GM19239 (cell line): ENCODE measurements at regions not wholly inside any gene's neighbourhood (a gene's known extent, or its start where the extent isn't known, plus 50 kb on each side); places are given as distances from the start of the nearest gene placed in this dataset.
"Not testable (repeated sequence)": the region's sequence is repeated elsewhere in the genome, so short reads cannot be mapped to it uniquely, and the experiment has no call there.

ENCODE experiments used
- DNase-seq: peaks from one replicate; pipeline ENCODE4 v3.0.0; 2011; ENCODE audit warnings: low spot score; ENCODE audit not compliant: insufficient read length
- FAIRE-seq: peaks from 2 replicates; lab custom pipeline; 2011; peaks lifted over from hg19 to GRCh38; lab: Jason Lieb, UNC

DNA sequence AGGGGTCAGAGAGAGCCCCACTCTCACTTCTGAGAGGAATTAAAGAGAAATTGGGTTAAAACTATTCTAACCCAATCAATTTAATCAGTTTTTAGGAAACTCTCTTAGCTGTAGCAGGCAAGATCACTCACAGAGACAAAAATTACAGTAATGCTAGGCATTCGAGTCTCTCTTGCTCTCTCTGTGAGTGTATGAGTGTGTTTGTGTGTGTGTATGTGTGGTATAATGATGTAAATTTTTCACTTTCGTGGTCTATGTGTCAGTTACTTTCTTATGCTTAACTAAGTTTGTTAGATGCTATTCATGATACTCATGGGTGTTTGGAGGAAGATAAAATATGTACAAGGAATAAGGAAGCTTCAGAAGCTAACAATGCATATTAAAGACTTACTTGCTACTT lies 131.3 kb downstream of the FASLG start:
- DNase-seq (no peak), FAIRE-seq (no peak)

DNA sequence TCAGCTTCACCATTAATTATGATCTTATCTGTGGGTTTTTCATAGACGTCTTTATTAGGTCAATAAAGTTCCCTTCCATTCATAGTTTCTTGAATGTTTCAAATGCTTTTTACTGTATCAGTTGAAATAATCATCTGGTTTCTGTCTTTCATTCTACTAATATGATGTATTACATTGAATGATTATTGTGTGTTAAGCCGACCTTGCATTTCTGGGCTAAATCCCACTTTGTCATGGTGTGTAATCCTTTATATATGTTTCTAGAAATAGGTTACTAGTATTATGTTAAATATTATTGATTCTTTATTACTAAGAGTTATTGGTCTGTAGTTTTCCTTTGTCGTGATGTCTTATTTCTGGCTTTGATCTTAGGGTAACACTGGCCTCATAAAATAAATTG lies 134.9 kb downstream of the FASLG start:
- FAIRE-seq = no peak
- DNase-seq = no peak

DNA sequence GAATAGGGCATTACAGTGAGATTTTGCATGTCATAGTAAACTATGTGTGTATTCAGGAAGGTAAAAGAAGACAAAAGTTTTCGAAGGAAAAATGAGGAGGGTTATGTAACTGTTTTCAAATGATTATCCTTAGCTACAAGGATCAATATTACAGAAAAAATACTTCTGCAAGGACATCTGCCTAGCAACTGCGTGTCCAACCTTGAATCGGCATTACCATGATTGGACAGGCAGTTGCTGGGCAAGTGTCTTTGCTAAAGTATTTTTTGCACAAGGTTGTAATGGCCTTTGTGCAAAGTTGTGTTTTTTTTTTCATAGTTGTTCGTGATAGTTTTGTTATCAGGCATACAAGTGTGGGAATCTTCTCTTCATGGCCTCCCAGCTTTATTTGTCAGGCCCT lies 136.8 kb downstream of the FASLG start:
- DNase-seq (no peak), FAIRE-seq (peak; percentile 11)

DNA sequence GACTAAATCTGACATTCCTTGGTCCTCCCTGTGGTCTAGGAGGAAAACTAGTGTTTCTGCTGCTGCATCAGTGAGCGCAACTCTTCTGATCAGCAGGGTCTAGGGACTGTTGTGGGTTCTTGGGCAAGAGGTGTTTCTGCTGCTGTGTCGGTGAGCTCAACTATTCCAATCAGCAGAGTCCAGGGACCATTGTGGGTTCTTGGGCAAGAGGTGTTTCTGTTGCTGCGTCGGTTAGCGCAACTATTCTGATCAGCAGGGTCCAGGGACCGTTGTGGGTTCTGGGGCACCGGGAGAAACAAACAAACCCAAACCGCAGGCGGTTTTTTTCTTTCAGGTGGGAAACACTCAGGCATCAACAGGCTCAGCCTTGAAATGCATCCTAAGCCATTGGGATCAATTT lies 140.9 kb downstream of the FASLG start:
- FAIRE-seq, DNase-seq: not testable (repeated sequence)

DNA sequence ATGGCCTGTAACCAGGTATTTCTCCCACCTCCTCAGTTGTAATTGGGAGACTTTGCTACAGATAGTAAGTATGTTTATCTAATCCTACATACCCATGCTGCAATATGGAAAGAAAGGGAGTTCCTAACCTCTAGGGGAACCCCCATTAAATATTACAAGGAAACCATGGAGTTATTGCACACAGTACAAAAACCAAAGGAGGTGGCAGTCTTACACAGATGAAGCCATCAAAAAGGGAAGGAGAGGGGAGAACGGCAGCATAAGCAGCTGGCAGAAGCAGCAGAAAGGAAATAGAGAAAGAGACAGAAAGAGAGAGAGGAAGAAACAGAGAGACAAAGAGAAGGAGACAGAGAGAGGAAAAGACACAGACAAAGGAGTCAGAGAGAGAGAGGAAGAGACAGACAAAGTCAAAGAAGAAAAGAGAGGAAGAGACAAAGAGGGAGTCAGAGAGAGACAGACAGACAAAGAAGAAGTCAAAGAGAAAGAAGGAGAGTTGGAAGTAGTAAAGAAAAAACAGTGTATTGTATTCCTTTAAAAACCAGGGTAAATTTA lies 142.9 kb downstream of the FASLG start:
- DNase-seq (no peak), FAIRE-seq (no peak)

DNA sequence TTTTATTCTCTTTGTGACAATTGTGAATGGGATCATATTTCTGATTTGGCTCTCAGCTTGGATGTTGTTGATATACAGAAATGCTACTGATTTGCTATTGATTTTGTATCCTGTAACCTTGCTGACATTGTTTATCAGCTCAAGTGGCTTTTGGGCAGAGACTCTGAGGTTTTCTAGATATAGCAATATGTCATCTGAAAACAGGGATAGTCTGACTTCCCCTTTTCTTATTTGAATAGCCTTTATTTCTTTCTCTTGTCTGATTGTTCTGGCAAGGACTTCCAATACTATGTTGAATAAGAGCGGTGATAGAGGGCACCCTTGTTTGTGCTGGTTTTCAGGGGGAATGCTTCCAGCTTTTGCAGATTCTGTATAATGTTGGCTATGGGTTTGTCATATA lies 150.8 kb downstream of the FASLG start:
- no peak for FAIRE-seq
- no peak for DNase-seq

DNA sequence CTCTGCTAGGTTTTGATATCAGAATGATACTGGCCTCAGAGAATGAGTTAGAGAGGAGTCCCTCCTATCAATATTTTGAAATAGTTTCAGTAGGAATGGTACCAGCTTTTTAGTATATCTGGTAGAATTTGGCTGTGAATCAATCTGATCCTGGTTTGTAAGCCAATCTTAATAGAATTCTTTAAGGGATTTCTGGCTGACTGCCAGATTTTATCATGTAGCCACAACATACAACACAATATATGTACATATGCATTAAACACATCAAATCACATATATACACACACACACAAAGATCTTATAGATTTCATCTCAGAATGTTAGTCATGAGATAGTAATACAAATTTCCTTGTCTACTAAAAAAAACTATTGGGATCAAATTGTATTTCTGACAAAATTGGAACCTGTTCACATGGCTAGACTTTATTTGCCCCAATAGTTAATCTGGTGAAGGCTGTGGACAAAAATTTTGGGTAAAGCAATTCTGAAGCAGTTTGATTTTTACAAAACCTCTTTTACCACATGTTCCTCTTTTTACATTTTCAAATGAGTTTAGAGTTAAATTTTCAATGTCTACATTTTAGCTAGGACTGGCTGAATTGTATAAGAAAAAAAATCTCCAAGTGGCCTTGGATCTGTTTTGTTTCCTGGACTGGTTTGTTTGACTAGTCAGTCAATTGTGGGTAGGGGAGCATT lies 151.7 kb downstream of the FASLG start:
- DNase-seq = no peak
- FAIRE-seq = no peak

DNA sequence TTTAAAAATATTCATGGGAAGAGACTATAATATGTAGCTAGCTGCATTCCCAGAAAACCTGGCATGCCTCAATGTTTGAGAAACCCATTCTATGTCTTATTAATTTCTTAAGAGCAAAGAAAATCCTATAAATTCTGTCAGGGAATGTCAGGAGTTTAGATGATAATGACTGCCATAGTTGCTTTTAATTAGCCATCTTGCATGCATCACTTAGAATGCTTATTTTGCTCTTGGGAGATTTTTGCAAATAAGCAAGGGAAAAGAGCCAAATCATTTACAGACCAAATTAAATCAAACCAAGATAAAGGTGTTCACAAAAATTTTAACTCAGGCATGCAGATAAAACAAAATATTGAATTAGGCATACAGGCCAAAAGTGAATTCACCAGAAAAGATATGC lies 152.8 kb downstream of the FASLG start:
- DNase-seq (no peak), FAIRE-seq (no peak)

DNA sequence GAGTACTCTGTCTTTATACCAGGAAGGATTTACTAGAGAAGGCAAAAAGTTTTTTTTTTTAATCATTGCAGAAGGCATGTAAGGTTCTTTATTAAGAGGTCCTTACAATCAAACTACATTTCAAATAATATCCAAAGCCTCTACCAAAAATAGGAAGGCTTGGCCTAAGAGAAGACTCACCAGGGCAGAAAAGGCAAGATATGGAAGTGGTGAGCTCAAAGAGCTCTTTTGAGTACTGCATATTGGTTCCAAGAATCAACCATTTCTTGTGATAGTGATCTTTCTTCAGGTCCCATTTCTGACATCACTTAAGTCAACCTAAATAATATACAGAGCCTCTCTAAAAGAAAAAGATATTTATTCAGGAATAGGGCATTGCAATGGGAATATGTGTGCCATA lies 153.2 kb downstream of the FASLG start:
- DNase-seq (no peak), FAIRE-seq (no peak)

DNA sequence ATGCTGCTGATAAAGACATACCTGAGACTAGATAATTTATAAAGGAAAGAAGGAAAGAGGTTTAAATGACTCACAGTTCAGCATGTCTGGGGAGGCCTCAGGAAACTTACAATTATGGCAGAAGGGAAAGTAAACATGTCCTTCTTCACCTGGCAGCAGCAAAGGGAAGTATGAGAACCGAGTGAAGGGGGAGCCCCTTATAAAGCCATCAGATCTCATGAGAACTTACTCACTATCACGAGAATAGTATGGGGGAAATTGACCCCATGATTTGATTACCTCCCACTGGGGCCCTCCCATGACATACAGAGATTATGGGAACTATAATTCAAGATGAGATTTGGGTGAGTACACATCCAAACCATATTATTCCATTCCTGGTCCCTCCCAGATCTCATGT lies 154.4 kb downstream of the FASLG start:
- DNase-seq = no peak
- FAIRE-seq = no peak

DNA sequence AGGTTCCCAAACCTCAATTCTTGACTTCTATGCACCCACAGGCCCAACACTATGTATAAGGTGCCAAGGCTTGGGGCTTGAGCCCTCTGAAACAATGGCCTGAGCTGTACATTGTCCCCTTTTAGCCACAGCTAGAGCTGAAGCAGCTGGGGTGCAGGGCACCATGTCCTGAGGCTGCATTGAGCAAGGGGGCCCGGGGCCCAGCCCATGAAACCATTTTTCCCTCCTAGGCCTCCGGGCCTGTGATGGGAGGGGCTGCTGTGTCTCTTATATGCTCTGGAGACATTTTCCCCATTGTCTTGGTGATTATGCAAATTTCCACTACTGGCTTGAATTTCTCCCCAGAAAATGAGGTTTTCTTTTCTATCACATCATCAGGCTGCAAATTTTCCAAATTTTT lies 155.5 kb downstream of the FASLG start:
- no peak for DNase-seq
- FAIRE-seq = no peak

DNA sequence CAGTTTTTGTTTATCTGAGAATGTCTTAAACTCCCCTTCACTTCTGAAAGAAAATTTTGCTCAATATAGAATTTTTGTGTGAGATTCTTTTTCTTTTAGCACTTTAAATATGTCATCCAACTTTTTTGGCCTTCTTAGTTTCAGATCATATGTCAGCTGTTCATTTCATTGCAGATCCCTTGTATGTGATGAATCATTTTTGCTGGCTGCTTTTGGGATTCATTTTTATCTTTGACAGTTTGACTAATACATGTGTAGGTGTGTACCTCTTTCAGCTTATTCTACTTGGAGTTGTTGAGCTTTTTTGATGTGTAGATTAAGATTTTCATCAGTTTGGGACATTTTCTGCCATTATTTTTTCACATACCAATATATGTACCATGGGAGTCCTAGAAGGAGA lies 156.8 kb downstream of the FASLG start:
- no peak for FAIRE-seq
- no peak for DNase-seq

DNA sequence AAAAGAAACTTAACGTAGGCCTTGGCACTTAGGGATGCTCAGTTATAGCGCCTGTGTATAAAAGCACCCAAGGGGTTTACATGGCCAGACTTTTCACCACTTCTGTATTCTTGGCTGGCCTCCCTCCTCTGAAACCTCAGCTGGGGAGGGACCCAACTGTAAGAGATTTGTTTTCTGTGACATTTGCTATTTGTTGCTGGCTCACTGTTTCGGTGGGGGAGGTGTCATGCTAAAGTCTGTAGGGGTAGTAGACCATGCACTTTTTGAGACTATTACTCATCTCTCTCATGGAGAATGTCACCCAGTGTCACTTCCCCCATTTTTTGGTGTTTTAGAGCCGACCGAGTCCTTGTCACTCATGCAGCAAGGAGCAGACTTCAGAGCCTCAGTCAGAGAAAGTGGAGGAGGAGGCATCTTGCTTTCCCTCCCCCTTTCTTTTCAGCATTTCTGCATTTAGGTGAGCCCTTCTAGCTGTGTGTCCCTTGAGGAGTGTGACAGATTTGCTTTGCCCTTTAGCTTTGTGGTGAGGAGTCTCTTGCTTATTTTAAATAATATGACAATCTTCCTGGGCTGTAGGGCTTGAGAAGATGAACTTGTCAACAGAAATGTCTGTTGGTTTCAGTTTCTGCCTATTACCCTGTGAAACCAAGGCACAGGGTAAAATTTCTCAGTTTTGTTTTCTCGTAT lies 160.1 kb downstream of the FASLG start:
- peak; percentile 45 for DNase-seq

DNA sequence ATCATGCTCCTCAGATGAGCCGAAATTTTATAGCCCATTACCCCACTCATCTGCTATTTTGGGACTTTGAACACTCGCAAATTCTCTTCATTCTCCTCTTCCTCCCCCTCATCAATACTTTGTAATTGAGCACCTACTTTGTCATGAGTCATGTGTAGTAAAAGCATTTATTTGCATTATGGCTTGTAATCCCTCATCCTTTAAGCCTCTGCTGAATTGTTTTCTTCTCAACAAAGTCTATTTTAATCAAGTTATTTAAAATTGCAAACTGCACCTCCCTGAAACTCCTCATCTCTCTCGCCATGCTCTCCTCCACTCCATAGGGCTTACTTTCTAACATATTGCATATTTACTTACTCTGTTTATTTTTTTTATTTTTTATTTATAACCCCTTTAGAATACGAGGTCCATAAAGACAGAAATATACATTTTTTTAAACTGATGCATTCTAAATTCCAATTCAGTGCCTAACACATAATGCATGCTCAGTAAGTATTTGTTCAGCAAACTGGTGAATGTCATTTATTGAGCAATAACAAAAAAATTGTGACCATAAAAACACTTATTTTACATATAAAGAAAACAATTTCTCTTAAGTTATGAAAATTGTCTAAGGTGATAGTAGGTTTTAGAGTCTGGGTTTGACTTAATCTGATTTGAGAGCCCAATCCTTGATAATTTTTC lies 161.7 kb downstream of the FASLG start:
- no peak for DNase-seq
- peak; percentile 57 for FAIRE-seq

More for the DNA sequence above, 160.1 kb downstream of the FASLG start:
- peak; percentile 94 for FAIRE-seq

DNA sequence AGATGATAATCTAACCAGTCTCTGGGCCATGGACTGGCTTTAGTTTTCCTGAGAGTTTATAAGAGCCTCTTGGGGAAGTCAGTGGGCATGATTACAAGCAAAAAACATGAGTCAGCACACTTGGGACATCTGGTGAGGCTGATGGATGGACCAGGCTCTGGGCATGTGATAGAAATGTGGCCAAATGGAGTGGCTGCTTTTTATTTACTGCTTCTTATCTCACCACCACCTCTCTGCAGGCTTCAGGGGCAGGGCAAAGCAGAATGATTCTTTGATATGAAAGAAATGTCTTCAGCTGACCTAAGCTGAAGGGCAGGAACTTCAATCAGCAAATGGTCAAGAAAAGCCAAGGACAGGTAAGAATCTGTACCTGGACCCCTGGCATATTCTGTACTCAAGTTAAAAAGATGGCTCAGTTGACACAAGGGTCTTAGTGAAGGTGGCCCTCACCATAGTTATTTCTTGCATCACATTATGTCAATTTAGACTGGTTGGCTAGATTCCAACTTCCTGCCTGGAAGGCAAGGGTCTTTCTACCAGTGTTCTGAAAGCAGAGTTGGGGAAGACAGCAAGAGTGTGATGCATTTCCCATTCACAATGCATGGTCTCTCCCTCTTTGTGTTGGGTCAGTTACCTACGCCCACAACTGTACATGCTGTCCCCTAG lies 162.8 kb downstream of the FASLG start:
- no peak for DNase-seq
- FAIRE-seq = no peak

DNA sequence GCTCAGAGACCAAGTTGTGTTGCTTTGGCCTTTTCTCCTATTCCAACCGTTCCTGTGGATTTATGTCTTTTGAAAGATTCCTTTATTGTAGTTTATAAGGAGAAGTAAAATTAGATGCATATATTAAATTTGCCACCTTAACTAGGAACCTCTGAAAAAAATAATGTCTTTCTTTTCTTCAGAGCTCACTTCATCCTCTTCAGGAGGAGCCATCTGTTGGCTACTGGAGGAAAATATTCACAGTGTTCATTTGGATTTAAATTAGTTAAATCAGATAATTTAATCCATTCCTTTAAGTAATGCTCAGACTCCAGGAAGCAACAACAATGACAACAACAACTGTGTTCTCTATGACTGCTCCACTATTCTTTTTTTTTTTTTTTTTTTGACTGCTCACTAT lies 164.0 kb downstream of the FASLG start:
- FAIRE-seq = peak; percentile 8
- DNase-seq = no peak

DNA sequence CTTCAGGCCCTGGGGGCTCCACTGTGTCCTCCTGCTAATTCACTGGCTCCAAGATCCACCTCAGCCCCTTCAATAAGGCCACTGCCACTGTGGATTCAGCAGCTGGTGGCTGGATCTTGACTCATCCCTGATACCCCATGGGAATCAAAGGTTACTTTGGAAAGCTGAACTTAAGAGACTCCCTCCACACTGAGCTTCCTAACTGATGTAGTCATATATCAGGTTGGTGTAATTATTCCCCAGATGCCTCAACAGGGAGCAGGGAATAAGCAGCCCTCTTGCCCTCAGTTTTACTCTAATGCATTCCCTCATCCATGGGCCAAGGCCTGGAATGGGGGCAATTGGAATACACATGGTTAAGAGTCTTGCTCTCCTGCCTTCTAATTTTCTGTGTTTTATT lies 164.6 kb downstream of the FASLG start:
- no peak for DNase-seq

DNA sequence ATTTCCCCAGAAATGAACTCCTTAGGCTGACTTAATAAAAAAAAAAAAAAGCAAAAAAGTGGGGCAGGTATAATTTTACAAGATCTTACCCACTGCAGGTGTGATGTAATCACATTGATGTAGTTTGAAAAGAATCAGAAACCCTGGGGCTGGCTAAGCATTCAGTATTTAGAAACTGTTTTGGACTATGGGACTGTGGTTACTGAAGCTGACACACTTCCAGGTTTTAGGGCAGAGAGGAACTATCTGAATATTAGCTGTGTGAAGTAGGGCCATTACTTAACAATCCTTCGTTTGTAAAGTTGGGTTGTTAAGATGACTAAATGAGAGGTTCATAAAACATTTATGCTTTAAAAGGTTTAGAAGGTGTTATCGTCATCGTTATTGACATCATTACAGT lies 165.3 kb downstream of the FASLG start:
- FAIRE-seq (no peak), DNase-seq (no peak)

More for the DNA sequence above, 164.6 kb downstream of the FASLG start:
- FAIRE-seq = no peak

DNA sequence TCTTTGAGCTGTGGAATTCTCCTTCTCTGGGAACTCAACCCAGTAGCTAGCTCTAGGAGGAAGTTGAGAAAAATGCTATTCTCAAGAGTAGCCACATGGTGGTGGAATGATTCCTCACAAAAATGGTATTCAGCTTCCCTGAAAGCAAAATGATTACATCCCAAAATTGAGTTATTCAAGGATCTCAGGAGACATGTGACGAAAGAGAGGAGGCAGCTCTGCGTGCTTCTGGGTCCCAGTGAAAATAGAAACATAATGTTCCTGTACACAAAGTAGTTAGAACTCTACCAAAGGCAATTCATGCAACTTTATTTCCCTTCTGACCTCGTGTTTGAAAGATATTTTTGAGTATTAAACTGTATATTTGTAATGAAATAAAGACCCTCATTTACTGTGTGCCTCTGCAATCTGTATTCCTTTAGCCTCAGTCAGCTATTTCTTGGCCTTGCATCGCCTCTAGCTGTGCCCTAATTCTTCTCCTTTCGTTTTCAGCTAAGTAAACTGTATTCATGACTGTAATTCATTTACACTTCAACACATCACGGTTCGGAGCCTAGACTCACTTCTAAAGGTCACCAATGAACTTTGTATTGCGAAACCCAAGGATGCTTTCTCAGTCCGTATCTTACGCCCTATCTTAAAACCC lies 167.3 kb downstream of the FASLG start:
- FAIRE-seq (peak; percentile 72), DNase-seq (no peak)

DNA sequence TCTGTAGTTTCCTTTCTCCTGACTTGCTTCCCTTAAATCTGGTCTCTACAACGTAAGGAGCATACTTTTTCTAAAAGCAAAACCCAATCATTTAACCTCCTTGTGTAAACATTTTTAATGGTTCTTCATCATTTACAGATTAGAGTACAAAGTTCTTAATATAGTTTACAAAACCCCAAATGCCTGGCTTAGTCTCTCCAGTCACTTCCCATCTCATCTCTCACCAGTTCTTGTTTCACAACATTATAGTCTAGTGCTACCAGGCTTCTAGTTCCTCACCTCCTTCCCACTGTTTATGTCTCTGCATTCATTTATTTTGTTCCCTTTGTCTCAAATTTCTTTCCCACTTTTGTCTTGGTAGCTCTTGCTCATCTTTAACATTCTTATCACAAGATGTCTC lies 168.4 kb downstream of the FASLG start:
- FAIRE-seq = no peak
- no peak for DNase-seq
